Hepatocyte (in vitro differentiated cells): ENCODE measurements at regions not wholly inside any gene's neighbourhood (a gene's known extent, or its start where the extent isn't known, plus 50 kb on each side); places are given as distances from the start of the nearest gene placed in this dataset.

Source experiments
- EZH2 ChIP-seq: fragments of 200-600 bp; sonication (generic); IDR thresholded peaks from 2 replicates; pipeline ENCODE4 v1.6.1; 2016; ENCODE audit warnings: antibody characterized with exemption, mild to moderate bottlenecking, borderline replicate concordance
- TF ChIP-seq, protein P1 (sequence below): fragments of 200-600 bp; sonication (generic); IDR thresholded peaks from 2 replicates; pipeline ENCODE4 v1.5.1; 2016; ENCODE audit warnings: antibody characterized with exemption, mild to moderate bottlenecking; ENCODE audit not compliant: poor library complexity

- TF ChIP-seq EZH2: no peak
- TF ChIP-seq, protein P1, sequence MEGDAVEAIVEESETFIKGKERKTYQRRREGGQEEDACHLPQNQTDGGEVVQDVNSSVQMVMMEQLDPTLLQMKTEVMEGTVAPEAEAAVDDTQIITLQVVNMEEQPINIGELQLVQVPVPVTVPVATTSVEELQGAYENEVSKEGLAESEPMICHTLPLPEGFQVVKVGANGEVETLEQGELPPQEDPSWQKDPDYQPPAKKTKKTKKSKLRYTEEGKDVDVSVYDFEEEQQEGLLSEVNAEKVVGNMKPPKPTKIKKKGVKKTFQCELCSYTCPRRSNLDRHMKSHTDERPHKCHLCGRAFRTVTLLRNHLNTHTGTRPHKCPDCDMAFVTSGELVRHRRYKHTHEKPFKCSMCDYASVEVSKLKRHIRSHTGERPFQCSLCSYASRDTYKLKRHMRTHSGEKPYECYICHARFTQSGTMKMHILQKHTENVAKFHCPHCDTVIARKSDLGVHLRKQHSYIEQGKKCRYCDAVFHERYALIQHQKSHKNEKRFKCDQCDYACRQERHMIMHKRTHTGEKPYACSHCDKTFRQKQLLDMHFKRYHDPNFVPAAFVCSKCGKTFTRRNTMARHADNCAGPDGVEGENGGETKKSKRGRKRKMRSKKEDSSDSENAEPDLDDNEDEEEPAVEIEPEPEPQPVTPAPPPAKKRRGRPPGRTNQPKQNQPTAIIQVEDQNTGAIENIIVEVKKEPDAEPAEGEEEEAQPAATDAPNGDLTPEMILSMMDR: no peak
Measured at GRCh38 chr22:48645766-48646165, 1181.9 kb downstream of the BRD1 start.
